K562 (cell line): ENCODE measurements at regions not wholly inside any gene's neighbourhood (a gene's known extent, or its start where the extent isn't known, plus 50 kb on each side); places are given as distances from the start of the nearest gene placed in this dataset.
A peak's percentile ranks its signal among the peaks of the same experiment; 100 is the strongest.

ENCODE experiments used
- BRF1 ChIP-seq: IDR thresholded peaks from 3 replicates; pipeline ENCODE4 v1.6.1; 2011; ENCODE audit warnings: borderline replicate concordance, mild to moderate bottlenecking; ENCODE audit not compliant: insufficient read length; ENCODE audit errors: extremely low read depth
- CHD2 ChIP-seq: IDR thresholded peaks from 2 replicates; pipeline ENCODE4 v1.6.1; 2011; ENCODE audit warnings: low read depth, low read length
- CTBP1 ChIP-seq: fragments of 450-650 bp; IDR thresholded peaks from 2 replicates; pipeline ENCODE4 v1.6.1; 2016; ENCODE audit warnings: borderline replicate concordance
- KLF6 ChIP-seq: fragments of 250-450 bp; sonication (Bioruptor Pico); IDR thresholded peaks from 2 replicates; pipeline ENCODE4 v1.4.0; 2020; ENCODE audit warnings: mild to moderate bottlenecking, moderate library complexity, borderline replicate concordance
- MAZ ChIP-seq, 2 experiments: fragments of 450-650 bp in 1 of 2; sonication (generic) in 1 of 2; formaldehyde crosslinking; IDR thresholded peaks in 1 of 2; conservative IDR thresholded peaks in 1 of 2; 2 replicates each; pipeline versions ENCODE4 v1.4.0 to v1.5.0; 2020; ENCODE audit warnings: mild to moderate bottlenecking in 1 of 2, missing genetic modification reagents in 1 of 2
- NFIX ChIP-seq: fragments of 250-450 bp; sonication (Bioruptor Pico); IDR thresholded peaks from 2 replicates; pipeline ENCODE4 v1.4.0; 2020; ENCODE audit warnings: low read depth, mild to moderate bottlenecking, moderate library complexity
- NUFIP1 ChIP-seq: fragments of 450-650 bp; IDR thresholded peaks from 2 replicates; pipeline ENCODE4 v1.6.1; 2018; ENCODE audit not compliant: partially characterized antibody
- RCOR1 ChIP-seq, 2 experiments: IDR thresholded peaks; 2 replicates each; pipeline ENCODE4 v1.6.1; 2012; ENCODE audit warnings: low read depth in 2 of 2, low read length in 2 of 2, borderline replicate concordance in 1 of 2, improper control_type of control experiment in 1 of 2
- TFAM ChIP-seq: fragments of 250-450 bp; sonication (Bioruptor Pico); conservative IDR thresholded peaks from 2 replicates; pipeline ENCODE4 v1.5.0; 2021; ENCODE audit warnings: mild to moderate bottlenecking, moderate library complexity
- ZBTB7A ChIP-seq: IDR thresholded peaks from 2 replicates; pipeline ENCODE4 v1.6.1; 2011; ENCODE audit warnings: low read depth, mild to moderate bottlenecking, low read length, moderate library complexity, borderline replicate concordance; ENCODE audit not compliant: control insufficient read depth
- ZNF274 ChIP-seq: IDR thresholded peaks from 2 replicates; pipeline ENCODE4 v1.6.1; 2011; ENCODE audit warnings: low read depth, mild to moderate bottlenecking, low read length, moderate library complexity, borderline replicate concordance
- ZNF584 ChIP-seq: fragments of 200-800 bp; sonication (Bioruptor generic); IDR thresholded peaks from 2 replicates; pipeline ENCODE4 v1.6.1; 2016; ENCODE audit warnings: low read depth, mild to moderate bottlenecking, missing genetic modification characterization, missing compliant biosample characterization
- ZNF766 ChIP-seq: fragments of 200-800 bp; sonication (Bioruptor generic); conservative IDR thresholded peaks from 2 replicates; pipeline ENCODE4 v1.6.1; 2016; ENCODE audit warnings: missing genetic modification characterization, missing compliant biosample characterization
- TF ChIP-seq, protein P1 (sequence below): fragments of 150-350 bp; conservative IDR thresholded peaks from 2 replicates; pipeline ENCODE4 v1.6.1; 2014; ENCODE audit warnings: low read length
- TF ChIP-seq, protein P2 (sequence below): fragments of 450-650 bp; IDR thresholded peaks from 2 replicates; pipeline ENCODE4 v1.6.1; 2014; ENCODE audit warnings: low read depth, mild to moderate bottlenecking, moderate library complexity, borderline replicate concordance
- TF ChIP-seq, protein P3 (sequence below), 2 experiments: fragments of 450-650 bp; IDR thresholded peaks; 2 replicates each; pipeline ENCODE4 v1.6.1; 2016
- TF ChIP-seq, protein P4 (sequence below): fragments of 450-650 bp; formaldehyde crosslinking; IDR thresholded peaks from 2 replicates; pipeline ENCODE4 v1.4.0; 2020; ENCODE audit warnings: mild to moderate bottlenecking, moderate library complexity
- TF ChIP-seq, protein P5 (sequence below): fragments of 450-650 bp; conservative IDR thresholded peaks from 2 replicates; pipeline ENCODE4 v1.6.1; 2016; ENCODE audit warnings: missing genetic modification characterization, low read depth, mild to moderate bottlenecking, control low read depth, missing compliant biosample characterization

DNA sequence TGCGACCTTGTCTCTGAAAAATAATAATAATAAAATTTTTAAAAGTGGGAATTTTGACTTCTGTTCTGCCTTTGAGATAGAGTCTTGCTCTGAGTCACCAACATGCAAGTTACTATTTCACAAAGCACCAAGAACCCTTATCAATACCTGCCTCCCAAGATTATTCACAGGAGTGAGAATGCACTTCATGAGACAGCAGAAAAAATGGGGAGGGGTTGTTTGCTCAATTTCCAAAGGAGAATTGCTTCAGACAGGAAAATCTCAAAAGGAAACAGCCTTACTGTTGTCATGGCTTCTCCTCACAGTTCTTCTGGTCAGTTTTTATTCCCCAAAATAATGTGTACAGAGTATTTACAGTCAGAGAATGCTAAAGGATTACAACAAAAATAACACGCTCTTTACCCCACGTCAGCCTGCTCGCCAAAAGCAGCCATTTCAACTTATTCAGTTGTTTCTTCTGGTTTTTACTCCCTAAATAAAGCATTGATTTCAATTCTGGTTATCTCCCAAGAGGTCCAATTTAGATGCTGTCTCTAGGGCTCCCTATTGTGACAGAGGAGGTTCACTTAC is 89.0 kb downstream of the PPCDC start (continued):
- TF ChIP-seq MAZ (CRISPR knock-in tag; conservative IDR thresholded peaks at IDR 0.05 in 1 of 2, IDR thresholded peaks at IDR 0.05 in 1 of 2) = peak in 1 of 2 experiments; percentile 69; a peak in 2 of 4 replicates
- TF ChIP-seq ZNF766 (CRISPR knock-in tag) = 0 out of 2 replicates have a peak, but pooled peaks have one; percentile 17
- no peak for TF ChIP-seq KLF6 (CRISPR knock-in tag)
- TF ChIP-seq, protein P1, sequence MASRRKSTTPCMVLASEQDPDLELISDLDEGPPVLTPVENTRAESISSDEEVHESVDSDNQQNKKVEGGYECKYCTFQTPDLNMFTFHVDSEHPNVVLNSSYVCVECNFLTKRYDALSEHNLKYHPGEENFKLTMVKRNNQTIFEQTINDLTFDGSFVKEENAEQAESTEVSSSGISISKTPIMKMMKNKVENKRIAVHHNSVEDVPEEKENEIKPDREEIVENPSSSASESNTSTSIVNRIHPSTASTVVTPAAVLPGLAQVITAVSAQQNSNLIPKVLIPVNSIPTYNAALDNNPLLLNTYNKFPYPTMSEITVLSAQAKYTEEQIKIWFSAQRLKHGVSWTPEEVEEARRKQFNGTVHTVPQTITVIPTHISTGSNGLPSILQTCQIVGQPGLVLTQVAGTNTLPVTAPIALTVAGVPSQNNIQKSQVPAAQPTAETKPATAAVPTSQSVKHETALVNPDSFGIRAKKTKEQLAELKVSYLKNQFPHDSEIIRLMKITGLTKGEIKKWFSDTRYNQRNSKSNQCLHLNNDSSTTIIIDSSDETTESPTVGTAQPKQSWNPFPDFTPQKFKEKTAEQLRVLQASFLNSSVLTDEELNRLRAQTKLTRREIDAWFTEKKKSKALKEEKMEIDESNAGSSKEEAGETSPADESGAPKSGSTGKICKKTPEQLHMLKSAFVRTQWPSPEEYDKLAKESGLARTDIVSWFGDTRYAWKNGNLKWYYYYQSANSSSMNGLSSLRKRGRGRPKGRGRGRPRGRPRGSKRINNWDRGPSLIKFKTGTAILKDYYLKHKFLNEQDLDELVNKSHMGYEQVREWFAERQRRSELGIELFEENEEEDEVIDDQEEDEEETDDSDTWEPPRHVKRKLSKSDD = no peak
- peak in 1 of 2 experiments; percentile 69; a peak in 2 of 4 replicates for TF ChIP-seq RCOR1 (IDR thresholded peaks at IDR 0.05; ENCODE audit: borderline replicate concordance in 1 of 2, low read depth in 2 of 2, low read length in 2 of 2)
- TF ChIP-seq ZNF584 = no peak
- TF ChIP-seq, protein P2, sequence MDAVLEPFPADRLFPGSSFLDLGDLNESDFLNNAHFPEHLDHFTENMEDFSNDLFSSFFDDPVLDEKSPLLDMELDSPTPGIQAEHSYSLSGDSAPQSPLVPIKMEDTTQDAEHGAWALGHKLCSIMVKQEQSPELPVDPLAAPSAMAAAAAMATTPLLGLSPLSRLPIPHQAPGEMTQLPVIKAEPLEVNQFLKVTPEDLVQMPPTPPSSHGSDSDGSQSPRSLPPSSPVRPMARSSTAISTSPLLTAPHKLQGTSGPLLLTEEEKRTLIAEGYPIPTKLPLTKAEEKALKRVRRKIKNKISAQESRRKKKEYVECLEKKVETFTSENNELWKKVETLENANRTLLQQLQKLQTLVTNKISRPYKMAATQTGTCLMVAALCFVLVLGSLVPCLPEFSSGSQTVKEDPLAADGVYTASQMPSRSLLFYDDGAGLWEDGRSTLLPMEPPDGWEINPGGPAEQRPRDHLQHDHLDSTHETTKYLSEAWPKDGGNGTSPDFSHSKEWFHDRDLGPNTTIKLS = no peak
- TF ChIP-seq CTBP1 = 0 out of 2 replicates have a peak, but pooled peaks have one; percentile 15
- TF ChIP-seq NFIX (CRISPR knock-in tag) = no peak
- TF ChIP-seq, protein P3, sequence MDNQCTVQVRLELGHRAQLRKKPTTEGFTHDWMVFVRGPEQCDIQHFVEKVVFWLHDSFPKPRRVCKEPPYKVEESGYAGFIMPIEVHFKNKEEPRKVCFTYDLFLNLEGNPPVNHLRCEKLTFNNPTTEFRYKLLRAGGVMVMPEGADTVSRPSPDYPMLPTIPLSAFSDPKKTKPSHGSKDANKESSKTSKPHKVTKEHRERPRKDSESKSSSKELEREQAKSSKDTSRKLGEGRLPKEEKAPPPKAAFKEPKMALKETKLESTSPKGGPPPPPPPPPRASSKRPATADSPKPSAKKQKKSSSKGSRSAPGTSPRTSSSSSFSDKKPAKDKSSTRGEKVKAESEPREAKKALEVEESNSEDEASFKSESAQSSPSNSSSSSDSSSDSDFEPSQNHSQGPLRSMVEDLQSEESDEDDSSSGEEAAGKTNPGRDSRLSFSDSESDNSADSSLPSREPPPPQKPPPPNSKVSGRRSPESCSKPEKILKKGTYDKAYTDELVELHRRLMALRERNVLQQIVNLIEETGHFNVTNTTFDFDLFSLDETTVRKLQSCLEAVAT (IDR thresholded peaks at IDR 0.05) = no peak
- no peak for TF ChIP-seq BRF1
- TF ChIP-seq CHD2 = no peak
- TF ChIP-seq ZBTB7A = no peak
- no peak for TF ChIP-seq ZNF274
- no peak for TF ChIP-seq NUFIP1
- no peak for TF ChIP-seq TFAM (CRISPR knock-in tag)
- TF ChIP-seq, protein P4, sequence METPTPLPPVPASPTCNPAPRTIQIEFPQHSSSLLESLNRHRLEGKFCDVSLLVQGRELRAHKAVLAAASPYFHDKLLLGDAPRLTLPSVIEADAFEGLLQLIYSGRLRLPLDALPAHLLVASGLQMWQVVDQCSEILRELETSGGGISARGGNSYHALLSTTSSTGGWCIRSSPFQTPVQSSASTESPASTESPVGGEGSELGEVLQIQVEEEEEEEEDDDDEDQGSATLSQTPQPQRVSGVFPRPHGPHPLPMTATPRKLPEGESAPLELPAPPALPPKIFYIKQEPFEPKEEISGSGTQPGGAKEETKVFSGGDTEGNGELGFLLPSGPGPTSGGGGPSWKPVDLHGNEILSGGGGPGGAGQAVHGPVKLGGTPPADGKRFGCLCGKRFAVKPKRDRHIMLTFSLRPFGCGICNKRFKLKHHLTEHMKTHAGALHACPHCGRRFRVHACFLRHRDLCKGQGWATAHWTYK (CRISPR knock-in tag) = no peak
- TF ChIP-seq, protein P5, sequence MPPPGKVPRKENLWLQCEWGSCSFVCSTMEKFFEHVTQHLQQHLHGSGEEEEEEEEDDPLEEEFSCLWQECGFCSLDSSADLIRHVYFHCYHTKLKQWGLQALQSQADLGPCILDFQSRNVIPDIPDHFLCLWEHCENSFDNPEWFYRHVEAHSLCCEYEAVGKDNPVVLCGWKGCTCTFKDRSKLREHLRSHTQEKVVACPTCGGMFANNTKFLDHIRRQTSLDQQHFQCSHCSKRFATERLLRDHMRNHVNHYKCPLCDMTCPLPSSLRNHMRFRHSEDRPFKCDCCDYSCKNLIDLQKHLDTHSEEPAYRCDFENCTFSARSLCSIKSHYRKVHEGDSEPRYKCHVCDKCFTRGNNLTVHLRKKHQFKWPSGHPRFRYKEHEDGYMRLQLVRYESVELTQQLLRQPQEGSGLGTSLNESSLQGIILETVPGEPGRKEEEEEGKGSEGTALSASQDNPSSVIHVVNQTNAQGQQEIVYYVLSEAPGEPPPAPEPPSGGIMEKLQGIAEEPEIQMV (tag) = 0 out of 2 replicates have a peak, but pooled peaks have one; percentile 17
